Astrocyte (in vitro differentiated cells and primary cell): ENCODE measurements at regions not wholly inside any gene's neighbourhood (a gene's known extent, or its start where the extent isn't known, plus 50 kb on each side); places are given as distances from the start of the nearest gene placed in this dataset.
A peak's percentile ranks its signal among the peaks of the same experiment; 100 is the strongest.

Source experiments
- DNase-seq: peaks from one replicate; pipeline ENCODE4 v3.0.0-alpha.2; 2010; ENCODE audit warnings: low read depth
- FAIRE-seq: peaks from 2 replicates; lab custom pipeline; 2011; peaks lifted over from hg19 to GRCh38; lab: Jason Lieb, UNC
- H2AFZ ChIP-seq: 2 replicates; pipeline ENCODE4 v1.6.0; 2012; ENCODE audit warnings: low read depth, low read length, inconsistent platforms
- H3K27ac ChIP-seq: 2 replicates; pipeline ENCODE4 v1.5.1; 2011; ENCODE audit warnings: low read depth, low read length, inconsistent platforms
- H3K27me3 ChIP-seq: 2 replicates; pipeline ENCODE4 v1.6.0; 2011; ENCODE audit warnings: low read length, inconsistent platforms; ENCODE audit not compliant: insufficient read depth
- H3K36me3 ChIP-seq: 2 replicates; pipeline ENCODE4 v1.5.1; 2011; ENCODE audit warnings: low read length, inconsistent platforms; ENCODE audit not compliant: insufficient read depth
- H3K4me1 ChIP-seq: 2 replicates; pipeline ENCODE4 v1.5.1; 2011; ENCODE audit warnings: low read length, inconsistent platforms; ENCODE audit not compliant: insufficient read depth
- H3K4me2 ChIP-seq: 2 replicates; pipeline ENCODE4 v1.6.0; 2012; ENCODE audit warnings: low read length, inconsistent platforms
- H3K4me3 ChIP-seq: 2 replicates; pipeline ENCODE4 v1.5.1; 2011; ENCODE audit warnings: low read depth, mild to moderate bottlenecking, low read length, inconsistent platforms; ENCODE audit not compliant: insufficient read depth
- H3K79me2 ChIP-seq: 2 replicates; pipeline ENCODE4 v1.6.0; 2012; ENCODE audit warnings: mild to moderate bottlenecking, low read length, inconsistent platforms; ENCODE audit not compliant: insufficient read depth
- H3K9ac ChIP-seq: 2 replicates; pipeline ENCODE4 v1.6.0; 2012; ENCODE audit warnings: mild to moderate bottlenecking, low read length, inconsistent platforms
- H3K9me3 ChIP-seq: 2 replicates; pipeline ENCODE4 v1.5.1; 2012; ENCODE audit warnings: low read depth, mild to moderate bottlenecking, low read length, inconsistent platforms; ENCODE audit not compliant: insufficient read depth
- H4K20me1 ChIP-seq: 2 replicates; pipeline ENCODE4 v1.6.0; 2012; ENCODE audit warnings: low read length, inconsistent platforms; ENCODE audit not compliant: insufficient read depth
- H3K27ac Mint-ChIP-seq: one replicate; pipeline ENCODE4 v1.8.0; 2021; ENCODE audit warnings: mild to moderate bottlenecking, mixed read lengths; ENCODE audit not compliant: unreplicated experiment
- H3K27me3 Mint-ChIP-seq: one replicate; pipeline ENCODE4 v1.8.0; 2021; ENCODE audit warnings: low read depth, mixed read lengths; ENCODE audit not compliant: unreplicated experiment
- H3K36me3 Mint-ChIP-seq: one replicate; pipeline ENCODE4 v1.8.0; 2021; ENCODE audit warnings: low read depth, mixed read lengths; ENCODE audit not compliant: unreplicated experiment
- H3K4me1 Mint-ChIP-seq: one replicate; pipeline ENCODE4 v1.8.0; 2021; ENCODE audit warnings: low read depth, mixed read lengths; ENCODE audit not compliant: unreplicated experiment
- H3K4me3 Mint-ChIP-seq: one replicate; pipeline ENCODE4 v1.8.0; 2021; ENCODE audit warnings: mild to moderate bottlenecking, moderate library complexity, mixed read lengths; ENCODE audit not compliant: unreplicated experiment
- H3K9me3 Mint-ChIP-seq: one replicate; pipeline ENCODE4 v1.8.0; 2021; ENCODE audit warnings: mild to moderate bottlenecking, mixed read lengths; ENCODE audit not compliant: unreplicated experiment
- CTCF ChIP-seq: IDR thresholded peaks from 2 replicates; pipeline ENCODE4 v1.5.1; 2011; ENCODE audit warnings: low read depth, mild to moderate bottlenecking, inconsistent platforms, low read length, moderate library complexity; ENCODE audit not compliant: insufficient read depth
- EZH2 ChIP-seq: IDR thresholded peaks from 2 replicates; pipeline ENCODE4 v1.6.1; 2012; ENCODE audit warnings: mild to moderate bottlenecking, low read length, inconsistent platforms; ENCODE audit not compliant: insufficient read depth

- Histone ChIP-seq H3K79me2 (no peaks in the 10 kb centered on the region), H2AFZ (no peak overlapping the region), H3K9me3 (peaks cover 4% of the 10 kb centered on the region), H3K4me2 (no peak overlapping the region), H3K4me1 (peaks cover 6% of the 10 kb centered on the region), H3K27ac (no peak overlapping the region), H3K9ac (no peak overlapping the region), H3K4me3 (no peak overlapping the region), H3K36me3 (no peaks in the 10 kb centered on the region), H4K20me1 (no peaks in the 10 kb centered on the region), H3K27me3 (no peaks in the 10 kb centered on the region)
- H3K27ac Mint-ChIP-seq = no peak overlapping the region
- peaks cover 26% of the 10 kb centered on the region for H3K27me3 Mint-ChIP-seq
- H3K36me3 Mint-ChIP-seq = no peaks in the 10 kb centered on the region
- DNase-seq = no peak
- peaks cover 8% of the 10 kb centered on the region for H3K4me1 Mint-ChIP-seq
- TF ChIP-seq EZH2 = no peak
- TF ChIP-seq CTCF = no peak
- H3K9me3 Mint-ChIP-seq = peaks cover 15% of the 10 kb centered on the region
- FAIRE-seq = no peak
- H3K4me3 Mint-ChIP-seq = no peak overlapping the region
Measured at GRCh38 chr16:54359081-54359480, 72.5 kb upstream of the IRX3 start.

GRCh38 chr16:54356391-54356790 lies 69.8 kb upstream of the IRX3 start:
- Histone ChIP-seq H3K27ac (no peak overlapping the region), H3K9me3 (peaks cover 4% of the 10 kb centered on the region), H4K20me1 (no peaks in the 10 kb centered on the region), H3K9ac (no peak overlapping the region), H3K36me3 (no peaks in the 10 kb centered on the region), H3K79me2 (no peaks in the 10 kb centered on the region), H3K27me3 (no peaks in the 10 kb centered on the region), H3K4me2 (peak overlapping the region; percentile 17), H2AFZ (no peak overlapping the region), H3K4me1 (peaks cover 8% of the 10 kb centered on the region), H3K4me3 (no peak overlapping the region)
- FAIRE-seq (no peak), DNase-seq (no peak)
- no peak overlapping the region for H3K4me3 Mint-ChIP-seq
- peaks cover 18% of the 10 kb centered on the region for H3K27me3 Mint-ChIP-seq
- H3K9me3 Mint-ChIP-seq = peaks cover 25% of the 10 kb centered on the region
- no peak overlapping the region for H3K27ac Mint-ChIP-seq
- TF ChIP-seq CTCF (no peak), EZH2 (no peak)
- peaks cover 4% of the 10 kb centered on the region for H3K4me1 Mint-ChIP-seq
- H3K36me3 Mint-ChIP-seq = peaks cover 4% of the 10 kb centered on the region

- H3K4me1 ChIP-seq = peaks cover 10% of the 10 kb centered on the region
- H3K4me2 ChIP-seq = peak overlapping the region; percentile 7
- no peaks in the 10 kb centered on the region for H4K20me1 ChIP-seq
- Mint-ChIP-seq H3K36me3 (peaks cover 4% of the 10 kb centered on the region), H3K9me3 (peaks cover 27% of the 10 kb centered on the region), H3K27me3 (peaks cover 15% of the 10 kb centered on the region), H3K4me3 (no peak overlapping the region), H3K27ac (peak overlapping the region; percentile 45), H3K4me1 (peaks cover 6% of the 10 kb centered on the region)
- TF ChIP-seq CTCF = no peak
- TF ChIP-seq EZH2 = no peak
- H3K36me3 ChIP-seq = no peaks in the 10 kb centered on the region
- H3K27ac ChIP-seq = peak overlapping the region; percentile 56
- no peak overlapping the region for H2AFZ ChIP-seq
- DNase-seq = peak; percentile 92
- H3K9me3 ChIP-seq = peaks cover 4% of the 10 kb centered on the region
- no peak overlapping the region for H3K4me3 ChIP-seq
- no peaks in the 10 kb centered on the region for H3K27me3 ChIP-seq
- H3K79me2 ChIP-seq = no peaks in the 10 kb centered on the region
- H3K9ac ChIP-seq = no peak overlapping the region
- peak; percentile 80 for FAIRE-seq
Measured at GRCh38 chr16:54355251-54355650, 68.7 kb upstream of the IRX3 start.
